DND-41 (cell line): ENCODE measurements at regions not wholly inside any gene's neighbourhood (a gene's known extent, or its start where the extent isn't known, plus 50 kb on each side); places are given as distances from the start of the nearest gene placed in this dataset.
A peak's percentile ranks its signal among the peaks of the same experiment; 100 is the strongest.
"Not testable (repeated sequence)": the region's sequence is repeated elsewhere in the genome, so short reads cannot be mapped to it uniquely, and the experiment has no call there.

Experiments
- ATAC-seq: fragments of 200-7000 bp; cut with Tn5 transposase; 3 replicates; pipeline ENCODE4 v1.9.1; 2021; ENCODE audit warnings: low read depth; ENCODE audit not compliant: insufficient read depth
- DNase-seq: peaks from one replicate; pipeline ENCODE4 v3.0.0-alpha.2; 2020
- H2AFZ ChIP-seq: 2 replicates; pipeline ENCODE4 v1.6.0; 2012; ENCODE audit warnings: low read depth, low read length
- H3K27ac ChIP-seq: 2 replicates; pipeline ENCODE4 v1.5.1; 2012; ENCODE audit warnings: low read length, inconsistent platforms
- H3K27me3 ChIP-seq: fragments of 200-600 bp; sonication (generic); 2 replicates; pipeline ENCODE4 v1.6.0; 2012; ENCODE audit warnings: low read length, mild to moderate bottlenecking, inconsistent platforms; ENCODE audit not compliant: insufficient read depth, poor library complexity
- H3K36me3 ChIP-seq: 2 replicates; pipeline ENCODE4 v1.5.1; 2012; ENCODE audit warnings: low read length, inconsistent platforms; ENCODE audit not compliant: insufficient read depth
- H3K4me1 ChIP-seq: 2 replicates; pipeline ENCODE4 v1.5.1; 2012; ENCODE audit warnings: mild to moderate bottlenecking, low read length; ENCODE audit not compliant: insufficient read depth
- H3K4me2 ChIP-seq: 2 replicates; pipeline ENCODE4 v1.6.0; 2012; ENCODE audit warnings: mild to moderate bottlenecking, moderate library complexity, low read length, inconsistent platforms; ENCODE audit not compliant: insufficient read depth
- H3K4me3 ChIP-seq, 2 experiments: fragments of 200-600 bp in 1 of 2; shearing (Covaris generic) in 1 of 2; 2 replicates each; pipeline ENCODE4 v1.5.1; 2012 to 2016; ENCODE audit warnings: inconsistent platforms in 2 of 2, low read length in 2 of 2, mild to moderate bottlenecking in 2 of 2, low read depth in 1 of 2, moderate library complexity in 1 of 2
- H3K79me2 ChIP-seq: 2 replicates; pipeline ENCODE4 v1.6.0; 2012; ENCODE audit warnings: low read length, inconsistent platforms; ENCODE audit not compliant: insufficient read depth
- H3K9ac ChIP-seq: 2 replicates; pipeline ENCODE4 v1.6.0; 2012; ENCODE audit warnings: low read depth, mild to moderate bottlenecking, inconsistent platforms, low read length, moderate library complexity
- H3K9me3 ChIP-seq: 2 replicates; pipeline ENCODE4 v1.5.1; 2012; ENCODE audit warnings: low read length, moderate library complexity, mild to moderate bottlenecking, inconsistent platforms; ENCODE audit not compliant: insufficient read depth, severe bottlenecking
- H4K20me1 ChIP-seq: 2 replicates; pipeline ENCODE4 v1.6.0; 2012; ENCODE audit warnings: low read length; ENCODE audit not compliant: insufficient read depth

- ATAC-seq, H3K27me3 ChIP-seq, H3K4me3 ChIP-seq, H3K9ac ChIP-seq, H4K20me1 ChIP-seq, H2AFZ ChIP-seq, H3K27ac ChIP-seq, H3K9me3 ChIP-seq, H3K36me3 ChIP-seq, H3K4me2 ChIP-seq, H3K4me1 ChIP-seq, H3K79me2 ChIP-seq: not testable (repeated sequence)
- DNase-seq: peak; percentile 30
Measured at GRCh38 chr1:243074224-243074623, 180.9 kb downstream of the CEP170 start.

- H3K27me3 ChIP-seq, H3K4me3 ChIP-seq, H3K9ac ChIP-seq, H3K79me2 ChIP-seq, H3K4me1 ChIP-seq, H3K36me3 ChIP-seq, H3K9me3 ChIP-seq, H3K4me2 ChIP-seq, H2AFZ ChIP-seq, H4K20me1 ChIP-seq, H3K27ac ChIP-seq, ATAC-seq, DNase-seq: not testable (repeated sequence)
Measured at GRCh38 chr1:243067056-243067455, 188.0 kb downstream of the CEP170 start.

- not testable (repeated sequence) for H3K36me3 ChIP-seq, H3K9me3 ChIP-seq, H3K4me3 ChIP-seq, H2AFZ ChIP-seq, H4K20me1 ChIP-seq, H3K27ac ChIP-seq, H3K79me2 ChIP-seq, ATAC-seq, H3K9ac ChIP-seq, H3K27me3 ChIP-seq, H3K4me2 ChIP-seq, DNase-seq, H3K4me1 ChIP-seq
Measured at GRCh38 chr1:243061965-243062364, 193.1 kb downstream of the CEP170 start.

- not testable (repeated sequence) for ATAC-seq, H2AFZ ChIP-seq, H4K20me1 ChIP-seq
Measured at GRCh38 chr1:243055510-243055909, 199.6 kb downstream of the CEP170 start.

GRCh38 chr1:243055091-243055490 lies 200.0 kb downstream of the CEP170 start:
- H3K79me2 ChIP-seq, H3K27me3 ChIP-seq, H3K4me2 ChIP-seq, H3K4me1 ChIP-seq, H3K9me3 ChIP-seq, H2AFZ ChIP-seq, ATAC-seq, H4K20me1 ChIP-seq, H3K9ac ChIP-seq, DNase-seq, H3K4me3 ChIP-seq, H3K27ac ChIP-seq, H3K36me3 ChIP-seq: not testable (repeated sequence)

More at GRCh38 chr1:243055510-243055909, 199.6 kb downstream of the CEP170 start:
- not testable (repeated sequence) for H3K79me2 ChIP-seq, DNase-seq, H3K36me3 ChIP-seq, H3K4me1 ChIP-seq, H3K9me3 ChIP-seq, H3K27ac ChIP-seq, H3K27me3 ChIP-seq, H3K4me3 ChIP-seq, H3K4me2 ChIP-seq, H3K9ac ChIP-seq

GRCh38 chr1:243054681-243055080 lies 200.4 kb downstream of the CEP170 start:
- H3K27me3 ChIP-seq, H3K4me1 ChIP-seq, H3K27ac ChIP-seq, H3K9me3 ChIP-seq, H4K20me1 ChIP-seq, H3K36me3 ChIP-seq, ATAC-seq, DNase-seq, H3K9ac ChIP-seq, H3K4me3 ChIP-seq, H3K79me2 ChIP-seq, H2AFZ ChIP-seq, H3K4me2 ChIP-seq: not testable (repeated sequence)

GRCh38 chr1:243053048-243053447 lies 202.0 kb downstream of the CEP170 start:
- H3K27me3 ChIP-seq, H3K4me1 ChIP-seq, H3K36me3 ChIP-seq, H4K20me1 ChIP-seq, H3K27ac ChIP-seq, DNase-seq, H3K9ac ChIP-seq, H3K79me2 ChIP-seq, H2AFZ ChIP-seq, H3K4me3 ChIP-seq, ATAC-seq, H3K9me3 ChIP-seq, H3K4me2 ChIP-seq: not testable (repeated sequence)

- not testable (repeated sequence) for H3K9ac ChIP-seq, H3K4me3 ChIP-seq, DNase-seq, H2AFZ ChIP-seq, H3K4me2 ChIP-seq, H3K9me3 ChIP-seq, H3K27me3 ChIP-seq, H3K79me2 ChIP-seq, H3K27ac ChIP-seq, H3K36me3 ChIP-seq, H3K4me1 ChIP-seq, H4K20me1 ChIP-seq, ATAC-seq
Measured at GRCh38 chr1:243050613-243051012, 204.5 kb downstream of the CEP170 start.
